Dendritic cell treated with granulocyte-macrophage colony-stimulating factor and Interleukin-4, amounts not matched to agents 40 ng/mL and 50 ng/mL, for 4 days (primary cell): ENCODE measurements at regions not wholly inside any gene's neighbourhood (a gene's known extent, or its start where the extent isn't known, plus 50 kb on each side); places are given as distances from the start of the nearest gene placed in this dataset.

Experiments used
- H3K27ac Mint-ChIP-seq: one replicate; pipeline ENCODE4 v1.8.0; 2022; ENCODE audit warnings: mild to moderate bottlenecking, mixed read lengths
- H3K27me3 Mint-ChIP-seq: one replicate; pipeline ENCODE4 v1.8.0; 2022; ENCODE audit warnings: mild to moderate bottlenecking, mixed read lengths
- H3K36me3 Mint-ChIP-seq: one replicate; pipeline ENCODE4 v1.8.0; 2022; ENCODE audit warnings: low read depth, mixed read lengths
- H3K4me1 Mint-ChIP-seq: one replicate; pipeline ENCODE4 v1.8.0; 2022; ENCODE audit warnings: low read depth, mixed read lengths
- H3K4me3 Mint-ChIP-seq: one replicate; pipeline ENCODE4 v1.8.0; 2022; ENCODE audit warnings: mild to moderate bottlenecking, moderate library complexity, mixed read lengths
- H3K9me3 Mint-ChIP-seq: one replicate; pipeline ENCODE4 v1.8.0; 2022; ENCODE audit warnings: mixed read lengths
- intact Hi-C: fragments of 100-400 bp; cut with micrococcal nuclease; formaldehyde crosslinking; loops from one replicate; pipeline ENCODE4 v1.15.0; 2022

DNA sequence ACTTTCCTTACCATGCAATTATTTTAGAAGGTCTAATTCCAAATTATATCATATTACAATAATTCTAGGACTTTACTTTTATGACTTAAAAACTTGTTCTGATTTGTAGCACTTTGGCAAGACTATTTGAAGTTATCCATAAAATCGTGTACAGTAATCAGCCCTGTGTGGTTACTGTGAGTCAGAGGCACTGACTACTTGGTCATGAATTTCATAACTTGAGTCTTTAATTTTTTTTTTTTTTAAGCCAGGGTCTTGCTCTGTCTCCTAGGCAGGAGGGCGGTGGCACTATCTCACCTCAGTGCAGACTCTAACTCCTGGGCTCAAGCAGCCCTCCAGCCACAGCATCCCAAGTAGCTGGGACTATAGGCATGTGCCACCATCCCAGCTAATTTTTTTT lies 1319.2 kb upstream of the SLC10A2 start:
- Mint-ChIP-seq H3K9me3 (peaks cover 8% of the 10 kb centered on the region), H3K27ac (no peak overlapping the region), H3K4me3 (no peak overlapping the region), H3K36me3 (no peaks in the 10 kb centered on the region), H3K4me1 (no peaks in the 10 kb centered on the region), H3K27me3 (no peaks in the 10 kb centered on the region)
- intact Hi-C loops, result no loop called here

DNA sequence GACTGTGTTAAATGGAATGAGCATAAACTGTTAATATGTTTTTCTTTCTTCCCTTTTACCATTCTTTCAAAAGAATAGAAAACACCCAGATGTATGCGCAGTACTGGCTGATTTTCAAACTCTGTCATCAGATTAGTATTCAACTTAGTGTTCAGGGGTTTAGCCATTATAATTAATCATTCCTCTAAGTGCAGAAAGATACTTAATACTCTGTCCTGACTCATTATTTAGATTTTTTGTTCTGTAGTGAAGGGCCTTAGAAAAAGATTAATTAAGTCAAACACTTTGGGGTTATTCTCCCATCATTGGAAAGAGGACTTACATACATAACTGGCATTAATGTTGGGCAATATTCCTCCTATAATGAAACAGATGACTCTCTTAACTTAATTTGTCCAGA lies 1316.7 kb upstream of the SLC10A2 start:
- Mint-ChIP-seq H3K4me1 (no peaks in the 10 kb centered on the region), H3K9me3 (peaks cover 15% of the 10 kb centered on the region), H3K27ac (no peak overlapping the region), H3K27me3 (no peaks in the 10 kb centered on the region), H3K36me3 (no peaks in the 10 kb centered on the region), H3K4me3 (no peak overlapping the region)
- intact Hi-C loops, result no loop called here

DNA sequence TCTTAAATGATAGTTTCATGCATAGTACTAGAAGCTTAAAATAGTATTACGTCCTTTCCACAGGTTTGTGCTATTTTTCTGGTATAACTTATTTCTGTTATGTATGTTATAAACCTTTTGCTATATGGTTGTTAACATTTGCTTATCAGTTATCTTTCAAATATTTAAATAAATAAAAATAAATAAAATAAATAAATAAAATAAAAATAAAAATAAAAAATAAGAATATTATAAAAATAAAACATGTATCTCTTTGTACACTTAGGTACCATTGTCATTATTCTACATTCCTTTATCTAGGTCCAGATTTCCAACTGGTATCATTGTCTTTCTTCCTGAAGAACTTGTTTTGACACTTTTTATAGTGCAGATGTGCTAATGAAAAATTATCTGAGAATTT lies 1310.4 kb upstream of the SLC10A2 start:
- intact Hi-C loops, result no loop called here
- Mint-ChIP-seq H3K27me3 (no peaks in the 10 kb centered on the region), H3K27ac (no peak overlapping the region), H3K9me3 (peaks cover 11% of the 10 kb centered on the region), H3K4me3 (no peak overlapping the region), H3K4me1 (no peaks in the 10 kb centered on the region), H3K36me3 (no peaks in the 10 kb centered on the region)

DNA sequence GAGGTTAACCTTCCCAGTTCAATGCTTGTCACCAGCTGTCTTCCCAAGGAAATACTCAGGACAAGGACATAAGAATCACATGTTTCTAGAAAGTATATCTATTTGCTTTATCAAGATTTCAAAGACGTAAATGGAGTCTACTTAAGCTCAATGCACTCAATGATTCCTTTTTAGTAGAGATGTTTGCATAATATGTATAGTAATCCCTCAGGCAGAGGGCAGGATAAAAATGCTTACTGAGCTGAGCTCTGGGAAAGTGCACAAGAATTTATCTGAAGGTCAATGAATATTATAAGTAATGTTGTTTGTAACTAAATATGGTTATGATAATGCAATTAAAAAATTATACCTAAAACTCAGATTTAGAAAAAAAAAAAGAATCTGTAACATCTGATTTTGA lies 1309.4 kb upstream of the SLC10A2 start:
- Mint-ChIP-seq H3K4me1 (no peaks in the 10 kb centered on the region), H3K27ac (no peak overlapping the region), H3K27me3 (no peaks in the 10 kb centered on the region), H3K9me3 (peaks cover 11% of the 10 kb centered on the region), H3K4me3 (no peak overlapping the region), H3K36me3 (no peaks in the 10 kb centered on the region)
- intact Hi-C loops, result no loop called here

DNA sequence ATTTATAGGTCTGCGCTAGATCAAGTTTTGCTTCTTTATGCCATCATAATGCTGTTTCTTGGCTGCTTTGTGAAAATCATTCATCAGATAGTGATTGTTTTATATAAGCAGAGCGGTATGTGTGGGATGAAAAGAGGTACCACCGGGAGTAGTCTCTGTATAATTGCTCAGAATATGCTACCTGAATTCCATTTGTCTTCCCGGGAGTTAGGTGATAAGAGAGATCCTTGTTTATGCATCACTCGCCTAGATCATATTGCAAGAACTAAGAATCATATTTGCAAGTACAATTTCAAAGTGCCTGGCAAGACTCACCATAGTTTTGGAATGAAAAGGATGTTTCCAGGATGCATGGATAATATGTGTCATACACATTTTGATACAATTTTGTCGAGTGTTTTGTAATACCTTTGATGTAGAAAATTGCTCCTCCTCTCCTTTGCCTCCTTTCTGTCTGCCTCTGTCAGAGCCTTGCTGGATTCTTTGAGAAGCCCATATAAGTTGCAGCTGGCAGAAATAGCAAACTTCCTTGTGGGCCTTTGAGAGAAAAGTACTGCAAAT lies 1306.0 kb upstream of the SLC10A2 start:
- Mint-ChIP-seq H3K4me3 (no peak overlapping the region), H3K36me3 (no peaks in the 10 kb centered on the region), H3K9me3 (no peaks in the 10 kb centered on the region), H3K4me1 (no peaks in the 10 kb centered on the region), H3K27me3 (no peaks in the 10 kb centered on the region), H3K27ac (no peak overlapping the region)
- intact Hi-C loops, result no loop called here

DNA sequence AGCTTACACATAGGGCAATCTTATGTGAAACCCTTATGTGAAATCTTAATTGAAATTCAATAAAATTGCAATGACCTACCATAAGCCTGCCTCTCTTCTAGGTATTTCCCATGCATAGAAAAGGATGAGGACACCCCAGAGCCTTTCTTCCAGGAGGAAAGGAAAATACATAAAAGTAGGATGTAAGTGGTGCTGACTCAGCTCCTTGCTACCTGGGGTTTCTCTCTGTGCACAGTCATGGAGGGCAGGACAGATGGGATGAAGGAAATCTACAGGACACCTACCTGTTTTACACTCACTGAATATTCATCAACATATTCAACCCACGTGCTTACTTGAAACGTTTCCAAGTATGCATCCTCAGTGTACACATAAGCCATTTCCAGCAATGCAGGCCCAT lies 1299.2 kb upstream of the SLC10A2 start:
- no peaks in the 10 kb centered on the region for H3K27me3 Mint-ChIP-seq
- intact Hi-C loops, result no loop called here

DNA sequence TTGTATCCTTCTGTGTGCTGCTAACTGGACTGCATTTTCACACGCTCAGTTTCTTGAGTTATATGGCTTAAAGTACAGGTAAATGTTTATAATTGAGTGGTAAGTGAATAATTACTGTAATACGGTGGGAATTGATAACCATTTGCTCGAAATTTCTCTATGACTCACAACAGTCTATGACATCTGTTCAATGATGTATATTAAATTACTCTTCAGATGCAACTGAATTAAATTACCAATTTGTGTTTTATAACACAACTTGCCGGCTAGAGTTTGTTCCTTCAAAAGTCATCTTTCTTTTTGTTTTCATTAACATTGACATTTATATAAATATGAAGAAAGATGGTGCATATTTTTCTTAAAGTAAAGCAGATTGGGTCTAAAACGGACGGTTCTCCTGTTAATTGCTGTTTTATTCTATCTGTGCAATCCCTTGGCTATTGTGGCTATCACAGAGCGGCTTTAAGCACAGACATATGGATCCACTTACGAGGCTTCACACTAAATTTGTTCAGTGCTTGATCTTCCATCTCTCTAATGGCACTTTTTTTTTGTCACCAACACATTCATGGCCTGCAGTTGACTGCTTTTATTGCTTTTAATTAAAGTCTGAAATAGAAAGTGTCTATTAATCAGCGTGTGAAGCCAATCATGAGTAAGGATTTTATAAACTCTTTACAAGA lies 1291.6 kb upstream of the SLC10A2 start:
- Mint-ChIP-seq H3K4me1 (no peaks in the 10 kb centered on the region), H3K27ac (no peak overlapping the region), H3K27me3 (no peaks in the 10 kb centered on the region), H3K36me3 (no peaks in the 10 kb centered on the region), H3K9me3 (peaks cover 29% of the 10 kb centered on the region), H3K4me3 (no peak overlapping the region)
- intact Hi-C loops, result no loop called here

More for the DNA sequence above, 1299.2 kb upstream of the SLC10A2 start:
- Mint-ChIP-seq H3K9me3 (peaks cover 41% of the 10 kb centered on the region), H3K36me3 (no peaks in the 10 kb centered on the region), H3K27ac (no peak overlapping the region), H3K4me1 (no peaks in the 10 kb centered on the region), H3K4me3 (no peak overlapping the region)

DNA sequence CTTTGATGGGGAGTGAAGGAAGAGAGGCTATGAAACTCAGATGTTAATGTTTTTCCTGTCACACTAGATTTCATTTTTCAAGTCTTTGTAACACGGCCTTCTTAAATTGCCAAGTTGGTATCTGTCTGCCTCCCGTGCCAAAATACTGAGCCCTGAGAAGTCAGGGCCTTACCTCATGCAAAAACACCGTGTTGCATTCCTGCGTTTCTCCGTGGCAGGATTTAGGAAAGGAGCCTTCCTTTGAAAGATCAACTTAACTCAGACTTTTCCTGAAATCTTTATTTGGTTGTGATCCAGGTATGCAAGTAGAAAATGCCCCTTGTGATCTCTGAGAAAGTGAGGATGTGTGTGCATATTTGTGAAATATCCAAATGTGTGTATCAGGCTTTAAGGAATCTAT lies 1291.0 kb upstream of the SLC10A2 start:
- intact Hi-C loops, result no loop called here
- Mint-ChIP-seq H3K4me3 (no peak overlapping the region), H3K4me1 (no peaks in the 10 kb centered on the region), H3K36me3 (no peaks in the 10 kb centered on the region), H3K27me3 (no peaks in the 10 kb centered on the region), H3K9me3 (peaks cover 30% of the 10 kb centered on the region), H3K27ac (no peak overlapping the region)

DNA sequence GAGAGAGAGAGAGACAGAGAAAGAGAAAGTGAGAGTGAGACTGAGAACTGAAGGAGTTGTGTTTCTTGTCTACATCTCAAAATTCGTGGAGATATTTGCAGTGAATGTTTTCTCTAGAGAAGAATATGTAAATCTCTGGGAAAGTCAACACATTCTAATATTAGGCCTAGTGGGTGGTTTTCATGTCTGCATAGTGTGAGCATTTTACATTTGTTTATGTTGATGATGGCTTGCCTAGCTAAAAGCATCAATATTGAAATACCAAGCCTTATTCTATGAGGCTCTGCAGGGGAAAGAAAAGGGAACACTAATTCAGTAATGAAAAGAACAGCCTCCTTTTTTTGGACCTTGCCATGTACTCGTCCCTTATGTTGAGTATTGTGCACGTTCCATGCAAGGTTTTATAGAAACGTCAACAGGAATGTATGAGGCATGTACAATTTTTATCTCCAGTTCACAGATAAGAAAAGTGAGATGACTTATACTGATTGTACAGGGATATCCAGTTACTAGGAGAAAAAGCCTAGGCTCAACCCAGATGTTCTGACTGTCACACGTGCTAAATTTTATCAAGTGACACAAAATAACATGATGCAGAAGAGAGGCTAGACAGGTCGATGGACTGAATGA lies 1288.9 kb upstream of the SLC10A2 start:
- Mint-ChIP-seq H3K36me3 (no peaks in the 10 kb centered on the region), H3K4me3 (no peak overlapping the region), H3K4me1 (no peaks in the 10 kb centered on the region), H3K9me3 (peaks cover 50% of the 10 kb centered on the region), H3K27ac (no peak overlapping the region), H3K27me3 (no peaks in the 10 kb centered on the region)
- intact Hi-C loops, result no loop called here

DNA sequence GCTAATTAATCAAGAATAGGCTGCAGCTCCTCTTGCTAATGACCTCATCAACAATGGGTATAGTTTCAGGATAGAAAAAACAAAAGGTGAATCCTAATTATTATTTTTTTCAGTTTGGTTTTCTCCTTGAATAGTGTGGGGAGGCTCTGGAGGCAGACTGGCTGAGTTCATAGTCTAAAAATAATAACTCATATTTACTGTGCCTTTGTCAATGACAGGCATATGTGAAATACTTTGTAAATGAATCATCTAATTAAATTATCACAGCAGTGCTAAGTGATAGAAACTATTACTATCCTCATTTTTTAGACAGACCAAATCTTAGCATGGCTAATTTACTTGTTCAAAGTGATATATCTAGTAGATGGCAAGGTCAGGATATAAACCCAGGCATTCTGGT lies 1261.0 kb upstream of the SLC10A2 start:
- H3K4me1 Mint-ChIP-seq, result no peaks in the 10 kb centered on the region
- H3K27ac Mint-ChIP-seq, result no peak overlapping the region
- no peak overlapping the region for H3K4me3 Mint-ChIP-seq
- no peaks in the 10 kb centered on the region for H3K36me3 Mint-ChIP-seq
- intact Hi-C loops, result no loop called here
- H3K9me3 Mint-ChIP-seq, result peaks cover 21% of the 10 kb centered on the region
- H3K27me3 Mint-ChIP-seq, result no peaks in the 10 kb centered on the region

DNA sequence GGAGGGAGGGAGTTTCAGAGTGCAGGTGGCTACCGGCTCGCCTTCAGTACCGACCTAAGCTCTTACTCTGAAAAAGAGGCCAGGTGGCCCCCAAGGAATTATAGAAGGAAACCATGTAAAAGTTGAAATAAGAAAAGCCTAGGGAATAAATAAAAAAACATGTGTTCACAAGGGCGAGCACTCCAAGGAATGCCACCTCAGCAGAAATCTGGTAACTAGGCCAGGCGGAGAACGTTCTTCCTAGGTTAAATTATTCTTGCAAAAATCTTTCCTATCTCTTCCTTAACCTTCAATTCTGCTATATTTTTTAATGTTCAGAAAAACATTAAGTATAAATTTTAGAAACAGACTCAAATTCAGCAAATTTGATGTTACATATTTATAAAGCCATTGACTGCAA lies 1260.3 kb upstream of the SLC10A2 start:
- Mint-ChIP-seq H3K4me1 (no peaks in the 10 kb centered on the region), H3K9me3 (peaks cover 14% of the 10 kb centered on the region), H3K4me3 (no peak overlapping the region), H3K36me3 (no peaks in the 10 kb centered on the region), H3K27me3 (no peaks in the 10 kb centered on the region), H3K27ac (no peak overlapping the region)
- intact Hi-C loops, result no loop called here

DNA sequence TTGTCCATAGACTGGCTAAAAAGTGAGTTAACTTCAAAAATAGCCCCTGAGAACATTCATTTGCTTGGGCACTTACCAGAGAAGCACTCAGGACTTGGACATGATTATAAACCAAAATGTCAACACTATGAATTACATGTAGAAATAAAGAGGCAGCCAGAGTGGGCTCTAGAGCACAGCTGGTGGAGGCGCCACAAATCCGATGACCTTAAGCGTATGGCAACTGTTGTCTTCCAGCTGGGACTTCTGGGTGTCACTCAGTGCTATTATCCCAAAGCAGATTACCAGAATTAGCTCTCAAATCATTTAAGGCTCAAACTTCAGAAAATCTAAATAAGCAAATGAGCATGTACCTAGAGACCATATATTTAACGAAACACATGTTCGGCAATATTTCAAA lies 1255.5 kb upstream of the SLC10A2 start:
- no peaks in the 10 kb centered on the region for H3K36me3 Mint-ChIP-seq
- no peaks in the 10 kb centered on the region for H3K4me1 Mint-ChIP-seq
- H3K27me3 Mint-ChIP-seq, result no peaks in the 10 kb centered on the region
- intact Hi-C loops, result no loop called here
- H3K27ac Mint-ChIP-seq, result no peak overlapping the region
- H3K4me3 Mint-ChIP-seq, result no peak overlapping the region
- H3K9me3 Mint-ChIP-seq, result peaks cover 9% of the 10 kb centered on the region

DNA sequence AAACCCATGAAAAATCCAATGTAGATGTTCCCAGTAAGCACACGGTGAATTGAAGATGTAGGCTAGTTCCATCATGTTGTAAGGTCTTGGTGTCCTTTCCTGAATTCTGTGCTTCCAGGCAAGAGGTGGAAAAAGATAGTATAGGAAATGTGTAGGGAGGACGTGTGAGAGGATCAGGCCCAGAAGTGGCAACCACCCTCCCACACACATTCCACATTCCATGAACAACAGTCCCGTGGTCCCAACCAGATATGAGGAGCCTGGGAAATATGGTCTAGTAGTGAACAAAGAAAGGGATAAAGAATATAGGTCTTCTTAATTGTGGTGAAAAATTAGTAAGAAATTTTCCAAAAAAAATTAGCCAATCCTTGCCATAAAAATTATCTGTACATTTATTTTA lies 1254.2 kb upstream of the SLC10A2 start:
- intact Hi-C loops, result no loop called here
- no peak overlapping the region for H3K27ac Mint-ChIP-seq
- H3K27me3 Mint-ChIP-seq, result no peaks in the 10 kb centered on the region
- H3K4me1 Mint-ChIP-seq, result no peaks in the 10 kb centered on the region
- H3K4me3 Mint-ChIP-seq, result no peak overlapping the region
- peaks cover 9% of the 10 kb centered on the region for H3K9me3 Mint-ChIP-seq
- no peaks in the 10 kb centered on the region for H3K36me3 Mint-ChIP-seq

DNA sequence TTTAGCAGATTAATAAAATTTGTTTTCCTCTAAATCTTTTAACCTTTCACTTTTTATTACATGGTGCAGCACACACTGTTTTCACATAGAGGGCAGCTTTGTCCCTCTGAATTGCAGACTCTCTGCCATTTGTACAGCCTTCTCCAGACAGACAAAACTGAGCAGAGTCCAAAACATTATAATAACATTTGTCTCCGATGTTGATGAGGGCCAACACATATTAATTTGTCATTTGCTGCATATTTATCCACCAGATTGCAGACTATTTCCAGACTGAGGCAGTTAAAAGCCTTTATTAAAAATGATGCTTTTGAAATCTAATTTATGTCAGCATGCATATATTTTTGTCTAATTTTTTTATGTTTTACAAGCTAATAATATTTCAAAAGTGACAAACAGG lies 1251.9 kb upstream of the SLC10A2 start:
- no peak overlapping the region for H3K4me3 Mint-ChIP-seq
- peaks cover 9% of the 10 kb centered on the region for H3K9me3 Mint-ChIP-seq
- no peaks in the 10 kb centered on the region for H3K27me3 Mint-ChIP-seq
- intact Hi-C loops, result no loop called here
- H3K27ac Mint-ChIP-seq, result no peak overlapping the region
- no peaks in the 10 kb centered on the region for H3K36me3 Mint-ChIP-seq
- no peaks in the 10 kb centered on the region for H3K4me1 Mint-ChIP-seq

DNA sequence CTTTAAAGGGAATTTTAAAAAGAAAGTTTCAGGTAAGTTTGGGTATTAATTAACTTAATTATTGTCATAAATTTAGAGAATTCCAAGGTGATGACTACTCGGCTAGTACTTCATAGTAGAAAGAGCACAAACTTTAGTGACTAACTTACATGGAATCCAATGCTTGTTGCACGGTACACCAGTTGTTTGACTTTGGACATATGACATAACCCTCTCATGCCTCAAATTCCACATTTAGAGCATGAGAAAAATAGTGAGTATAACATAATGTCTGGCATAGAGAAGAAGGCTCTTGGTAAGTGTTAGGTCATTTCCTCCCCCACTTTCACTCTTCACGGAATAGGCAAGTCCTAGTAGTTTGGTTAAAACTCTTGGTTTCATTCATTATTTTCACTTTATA lies 1249.4 kb upstream of the SLC10A2 start:
- Mint-ChIP-seq H3K27me3 (no peaks in the 10 kb centered on the region), H3K9me3 (peaks cover 20% of the 10 kb centered on the region)
- intact Hi-C loops, result no loop called here

More for the DNA sequence above, 1249.4 kb upstream of the SLC10A2 start:
- no peaks in the 10 kb centered on the region for H3K36me3 Mint-ChIP-seq
- no peak overlapping the region for H3K4me3 Mint-ChIP-seq
- H3K4me1 Mint-ChIP-seq, result no peaks in the 10 kb centered on the region
- H3K27ac Mint-ChIP-seq, result no peak overlapping the region
